ENCODE measurements at regions not wholly inside any gene's neighbourhood (a gene's known extent, or its start where the extent isn't known, plus 50 kb on each side); places are given as distances from the start of the nearest gene placed in this dataset.
"Not testable (repeated sequence)": the region's sequence is repeated elsewhere in the genome, so short reads cannot be mapped to it uniquely, and the experiment has no call there.

GRCh38 chr6:167676000-167676665, 150.6 kb upstream of the AFDN start:
- no peak for DNase-seq

DNA sequence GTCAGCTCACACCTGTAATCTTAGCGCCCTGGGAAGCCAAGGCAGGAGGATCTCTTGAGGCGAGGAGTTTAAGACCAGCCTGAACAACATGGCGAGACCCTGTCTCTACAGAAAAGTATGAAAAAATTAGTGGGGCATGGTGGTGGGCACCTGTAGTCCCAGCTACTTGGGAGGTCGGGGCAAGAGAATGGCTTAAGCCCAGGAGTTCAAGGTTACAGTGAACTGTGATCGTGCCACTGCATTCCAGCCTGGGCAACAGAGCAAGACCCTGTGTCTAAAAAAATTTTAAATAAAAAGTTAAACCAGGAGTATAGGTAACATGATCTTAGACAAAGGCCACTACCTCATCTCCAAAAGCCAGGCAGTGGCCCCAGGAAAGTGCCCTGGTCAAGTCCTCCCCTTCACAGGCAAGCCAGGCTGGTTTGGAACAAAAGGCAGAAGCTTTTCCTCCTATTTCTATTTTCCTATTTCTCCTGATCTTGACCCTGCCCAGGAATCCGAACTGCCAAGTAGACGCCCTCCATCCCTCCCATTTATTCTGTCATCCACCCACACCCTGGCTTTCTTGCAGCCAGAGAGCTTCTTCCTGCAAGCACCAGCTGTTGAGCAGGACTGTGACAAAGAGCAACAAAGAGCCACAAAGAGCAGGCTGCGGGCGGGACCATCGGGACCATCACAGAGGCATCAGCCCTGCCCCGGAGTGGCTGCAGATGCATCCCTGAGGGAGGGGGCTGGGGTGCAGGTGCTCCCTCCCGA, 149.9 kb upstream of the AFDN start:
- DNase-seq = peak in 1 of 2 donors; percentile 22

DNA sequence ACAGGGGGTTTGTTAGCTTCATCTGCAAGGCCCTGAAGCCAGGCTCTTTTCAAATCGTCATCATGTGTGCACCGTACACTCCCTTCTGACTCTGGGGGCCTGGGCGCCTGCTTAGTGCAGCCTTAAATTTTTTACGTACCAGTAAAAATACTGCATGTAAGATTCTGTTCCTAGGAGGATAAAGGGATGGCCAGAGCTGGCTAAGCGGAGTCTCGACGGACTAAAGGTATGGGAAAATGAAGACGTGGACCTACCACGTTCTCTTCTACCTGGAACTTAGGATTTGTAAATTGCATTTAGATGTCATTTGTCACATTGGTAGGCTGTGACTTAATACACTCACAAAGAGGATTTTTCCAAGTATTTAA, 149.3 kb upstream of the AFDN start:
- no peak for DNase-seq

DNA sequence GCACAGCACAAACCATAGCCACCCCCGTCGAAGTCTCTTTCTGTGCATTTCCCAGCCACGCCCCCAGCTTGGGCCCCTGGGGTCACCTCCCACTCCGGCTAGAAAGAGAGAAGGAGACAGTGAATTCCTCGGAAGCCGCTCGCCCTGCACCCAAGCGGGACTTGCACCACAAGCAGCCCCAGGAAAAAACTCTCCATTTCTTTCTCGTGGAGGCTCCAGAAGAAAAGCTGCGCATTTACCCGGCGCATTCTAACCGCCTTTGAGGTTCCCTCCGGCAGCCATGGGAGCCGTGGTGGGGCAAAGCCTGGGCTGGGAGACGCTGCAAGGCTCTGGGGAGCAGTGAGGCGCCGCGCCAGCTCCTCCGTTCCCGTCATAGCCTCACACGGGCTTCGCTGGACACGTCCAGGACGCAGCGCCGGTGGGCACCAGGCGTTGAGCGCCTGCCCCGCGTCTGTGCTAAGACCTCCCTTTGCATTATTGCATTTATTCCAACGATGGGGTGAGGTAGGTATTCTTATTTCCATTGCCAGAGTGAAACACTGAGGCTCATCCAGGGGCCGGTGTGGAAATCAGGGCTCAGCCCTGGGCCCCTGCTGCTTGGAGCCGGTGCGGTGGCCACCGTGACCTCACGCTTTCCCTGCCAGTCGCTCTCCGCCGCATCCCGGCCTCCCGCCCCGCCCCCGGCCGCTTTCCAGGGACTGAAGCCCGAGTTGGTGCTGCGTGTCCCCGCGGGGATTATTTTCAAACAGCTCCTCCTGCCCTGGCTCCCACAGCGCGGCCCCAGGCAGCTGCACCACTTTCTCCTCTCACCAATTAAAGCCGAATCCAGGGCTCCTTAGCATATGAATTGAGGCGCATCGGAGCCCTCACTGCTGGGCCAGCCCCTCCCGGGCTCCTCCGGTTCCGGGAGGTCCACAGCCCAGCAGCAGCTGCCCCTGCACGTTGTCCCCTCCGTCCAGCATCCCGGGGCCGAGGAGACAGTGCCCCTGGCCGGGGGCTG, 148.3 kb upstream of the AFDN start:
- DNase-seq = peak; percentile 25 to 60

DNA sequence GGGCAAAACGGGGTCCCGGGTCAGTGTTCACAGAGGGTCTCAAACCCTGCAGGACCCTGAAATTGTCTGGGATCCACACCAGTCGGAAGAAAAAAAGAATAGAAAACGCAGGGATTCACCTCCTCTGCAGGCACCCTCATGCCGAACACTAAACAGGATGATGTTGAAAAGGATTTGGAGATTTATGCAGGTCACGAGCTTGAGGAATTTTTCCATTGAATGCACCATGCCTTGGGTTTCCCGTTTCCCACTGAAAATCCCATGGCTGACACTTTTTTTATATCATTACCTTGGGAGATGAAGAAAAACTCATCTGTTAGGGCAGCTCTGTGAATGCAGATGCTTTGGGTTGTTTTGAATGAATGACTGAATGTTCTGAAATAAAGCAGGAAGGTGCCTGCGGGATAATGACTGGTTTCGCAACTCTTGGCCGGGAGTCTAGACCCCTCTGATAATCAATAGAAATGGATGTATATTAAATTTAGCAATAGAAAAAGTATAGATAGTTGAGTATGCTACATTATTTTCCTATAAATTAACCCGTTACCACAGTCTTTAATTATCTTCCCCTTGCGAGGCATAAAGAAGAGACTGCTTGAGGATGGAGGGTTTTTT, 147.5 kb upstream of the AFDN start:
- no peak for DNase-seq

DNA sequence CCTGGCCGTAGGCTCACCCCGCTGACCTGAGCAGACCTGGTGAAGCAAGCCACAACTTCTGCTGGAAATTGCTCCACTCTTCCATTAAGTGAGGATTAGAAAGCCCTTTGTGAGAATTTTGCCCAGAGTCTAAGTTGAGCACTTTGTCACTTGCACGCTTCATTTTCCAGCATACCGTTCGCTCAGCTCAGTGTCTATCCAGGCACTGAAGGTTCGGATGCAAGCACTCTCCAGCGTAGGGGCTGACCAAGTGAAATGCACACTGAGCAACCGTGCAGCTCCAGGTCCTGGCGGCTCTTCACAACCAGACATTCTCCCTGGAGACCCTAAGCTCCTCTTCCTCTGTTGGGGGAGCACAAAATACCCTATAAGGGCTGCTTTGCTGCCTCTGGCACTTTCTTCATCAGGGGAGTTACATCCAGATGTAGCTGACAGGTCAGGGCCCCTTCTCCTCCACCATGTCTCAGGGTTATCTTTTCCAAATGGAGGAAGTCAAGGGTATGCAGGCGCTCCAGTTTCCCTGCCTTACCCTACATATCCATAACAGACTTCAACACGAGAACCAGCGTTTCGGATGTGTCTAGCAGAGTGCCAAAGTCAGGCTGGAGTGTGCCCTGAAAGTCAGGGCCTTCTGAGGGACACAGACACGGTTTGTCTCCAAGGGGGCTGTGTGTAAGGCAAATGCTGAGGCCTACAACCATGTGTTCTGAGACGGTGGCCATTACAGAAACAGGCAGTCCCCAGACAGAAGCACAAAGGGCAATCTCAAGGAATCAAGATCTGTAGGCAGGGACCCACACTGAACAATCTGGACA, 146.7 kb upstream of the AFDN start:
- DNase-seq = no peak

- no peak for DNase-seq
These were observed 146.0 kb upstream of the AFDN start for GRCh38 chr6:167680605-167681149.

DNA sequence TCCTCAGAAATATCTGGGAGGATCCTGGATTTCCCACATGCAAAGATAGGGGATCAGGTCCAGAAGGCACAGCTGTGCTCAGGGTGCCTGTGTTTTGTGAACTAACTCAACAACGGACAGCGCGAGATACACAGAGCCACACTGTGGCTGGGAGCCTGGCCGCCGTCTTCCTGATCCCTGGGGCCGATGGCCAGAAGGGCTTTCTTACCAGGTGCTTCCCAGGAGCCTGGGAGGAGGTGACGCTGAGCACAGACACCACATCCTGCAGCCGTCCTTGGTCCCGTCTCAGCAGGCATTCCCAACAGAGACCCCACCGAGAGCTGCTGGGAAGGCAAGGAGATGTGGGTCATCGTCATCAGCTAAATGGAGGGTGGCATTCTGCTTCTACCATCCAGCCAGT, 144.6 kb upstream of the AFDN start:
- no peak for DNase-seq

DNA sequence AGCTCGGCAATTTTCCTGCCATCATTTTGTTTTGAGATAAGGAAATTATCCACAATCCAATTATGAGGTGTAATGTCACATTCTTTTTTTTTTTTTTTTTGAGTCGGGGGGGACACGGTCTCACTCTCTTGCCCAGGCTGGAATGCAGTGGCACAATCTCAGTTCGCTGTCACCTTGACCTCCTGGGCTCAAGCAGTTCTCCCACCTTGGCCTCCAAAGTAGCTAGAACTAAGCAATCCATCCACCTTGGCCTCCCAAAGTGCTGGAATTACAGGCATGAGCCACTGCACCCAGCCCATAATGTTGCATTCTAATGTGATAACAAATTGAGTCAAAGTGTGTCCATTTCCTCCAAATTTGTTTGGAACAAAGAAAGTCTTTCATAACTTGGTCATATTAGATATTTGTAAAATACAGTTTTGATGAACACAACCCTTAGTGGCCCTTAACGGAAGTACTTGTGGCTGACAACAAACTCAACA, 144.1 kb upstream of the AFDN start:
- DNase-seq = no peak

DNA sequence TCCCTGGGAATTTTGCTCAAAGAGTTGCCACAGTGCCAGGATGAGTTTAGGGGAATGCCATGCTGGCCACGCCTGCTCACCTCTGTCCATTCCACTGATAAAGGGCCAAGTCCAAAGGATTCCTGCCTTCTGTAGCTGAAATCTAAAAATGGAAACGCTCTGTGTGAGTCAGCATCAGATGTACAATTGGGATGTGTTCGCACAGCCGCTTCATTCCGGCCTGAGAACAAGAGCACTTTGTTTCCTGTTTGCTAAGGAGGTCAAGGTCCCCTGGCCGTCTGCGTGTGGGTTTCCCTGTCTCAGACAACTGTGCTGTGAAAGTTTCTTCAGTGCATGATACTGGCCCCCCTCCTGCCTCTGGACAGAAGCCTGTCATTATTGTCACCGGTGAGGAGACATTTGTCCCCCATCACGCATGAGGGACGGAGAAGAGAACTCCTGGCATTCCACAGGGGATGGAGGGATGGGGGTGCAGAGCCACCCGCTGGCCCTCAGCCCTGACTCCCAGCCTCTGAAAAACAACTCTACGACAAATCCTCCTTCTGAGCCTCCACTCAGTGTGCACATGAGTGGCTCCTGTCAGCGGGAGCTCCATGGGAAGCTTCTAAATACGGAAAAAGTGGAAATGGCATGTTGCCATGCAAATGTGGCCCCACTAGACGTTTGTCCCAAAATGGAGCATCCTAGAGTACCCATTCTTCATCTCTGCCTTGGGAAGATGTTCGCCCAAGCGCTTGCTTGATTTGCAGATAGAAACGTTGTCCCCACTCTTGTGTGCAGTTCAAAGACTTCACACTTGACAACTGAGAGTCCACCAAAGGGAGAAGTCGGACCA, 143.5 kb upstream of the AFDN start:
- DNase-seq = peak; percentile 81 to 94

DNA sequence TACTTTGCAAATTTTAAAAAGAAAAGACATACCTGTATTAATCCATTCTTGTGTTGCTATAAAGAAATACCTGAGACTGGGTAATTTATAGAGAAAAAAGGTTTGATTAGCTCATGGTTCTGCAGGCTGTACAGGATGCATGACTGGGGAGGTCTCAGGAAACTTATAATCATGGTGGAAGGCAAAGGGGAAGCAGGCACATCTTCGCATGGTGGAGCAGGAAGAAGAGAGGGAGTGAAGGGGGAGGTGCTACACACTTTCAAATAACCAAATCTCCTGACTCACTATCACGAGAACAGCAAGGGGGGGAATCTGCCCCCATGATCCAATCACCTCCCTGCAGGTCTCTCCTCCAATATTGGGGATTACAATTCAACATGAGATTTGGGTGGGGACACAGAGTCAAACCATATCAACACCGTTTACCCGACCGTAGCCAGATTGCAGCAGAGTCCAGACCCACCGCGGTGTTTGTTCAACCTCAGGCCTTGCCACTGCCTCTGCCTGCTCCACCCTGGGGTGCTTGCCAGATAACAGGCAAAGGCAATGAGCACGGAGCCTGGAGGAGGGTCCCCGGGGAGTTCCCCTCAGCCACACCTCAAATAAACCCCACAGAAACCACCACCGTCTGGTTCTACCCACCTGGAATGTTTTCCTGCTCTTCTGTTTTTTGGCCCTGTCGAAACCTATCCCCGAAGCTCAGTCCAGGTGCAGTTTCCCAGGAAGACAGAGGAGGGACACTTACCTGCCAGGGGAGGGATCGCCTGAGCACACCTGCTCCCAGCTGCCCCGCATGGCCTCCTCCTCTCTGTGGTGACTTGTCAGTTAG, 142.2 kb upstream of the AFDN start:
- DNase-seq = no peak

- no peak for DNase-seq
These were observed 141.1 kb upstream of the AFDN start for GRCh38 chr6:167685654-167686053.

DNA sequence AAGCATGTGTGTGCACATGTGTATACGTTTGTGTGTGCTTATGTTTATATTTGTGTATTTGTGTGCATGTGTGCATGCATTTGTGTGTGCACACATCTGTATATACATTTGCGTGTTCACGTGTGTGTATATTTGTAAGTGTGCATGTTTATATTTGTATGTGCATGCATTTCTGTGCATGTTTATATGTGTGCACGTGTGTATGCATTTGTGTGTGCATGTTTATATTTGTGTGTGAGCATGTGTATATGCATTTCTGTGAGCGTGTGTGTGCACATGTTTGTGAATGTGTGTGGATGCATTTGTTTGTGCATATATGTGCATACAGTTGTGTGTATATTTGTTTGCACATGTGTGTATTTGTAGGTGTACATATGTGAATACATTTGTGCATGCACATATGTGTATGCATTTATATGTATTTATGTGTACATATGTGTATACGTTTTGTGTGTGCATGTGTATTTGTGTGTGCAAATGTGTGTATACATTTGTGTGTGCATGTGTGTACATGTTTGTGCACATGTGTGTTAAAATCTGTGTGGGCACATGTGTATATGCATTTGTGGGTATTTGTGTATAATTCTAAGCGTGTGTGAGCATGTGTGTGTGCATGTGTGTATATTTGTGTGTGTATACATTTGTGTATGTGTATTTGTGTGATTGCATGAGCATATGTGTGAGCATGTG, 140.4 kb upstream of the AFDN start:
- DNase-seq = no peak

DNA sequence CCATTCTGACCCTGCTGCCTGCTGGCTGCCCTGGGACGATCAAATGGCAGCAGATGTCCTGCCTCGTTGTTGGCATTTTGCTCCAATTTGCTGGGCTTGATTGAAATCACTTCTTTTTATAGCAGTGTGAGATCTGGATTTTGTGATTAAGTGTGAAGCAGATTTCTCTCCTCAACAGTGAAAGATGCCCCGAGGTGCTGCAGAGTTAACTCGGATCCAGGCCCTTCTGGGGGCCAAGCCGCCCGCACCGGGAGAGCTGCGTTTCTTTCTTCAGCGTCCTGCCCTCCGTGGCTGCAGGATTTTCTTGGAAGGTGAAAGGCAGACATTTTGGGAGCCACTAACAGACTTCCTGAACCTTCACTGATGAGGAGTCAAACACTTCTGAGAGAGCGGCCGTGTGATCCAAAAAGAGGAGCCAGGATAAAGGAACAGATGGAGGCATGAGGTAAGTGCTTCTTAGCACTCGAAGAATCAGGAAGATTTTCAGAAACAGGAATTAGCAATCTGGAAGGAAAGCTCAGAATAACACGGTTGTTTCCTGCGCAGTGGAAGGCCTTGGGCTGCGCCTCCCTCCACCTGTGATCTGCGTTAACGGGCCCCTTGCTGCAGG, 139.5 kb upstream of the AFDN start:
- no peak for DNase-seq

DNA sequence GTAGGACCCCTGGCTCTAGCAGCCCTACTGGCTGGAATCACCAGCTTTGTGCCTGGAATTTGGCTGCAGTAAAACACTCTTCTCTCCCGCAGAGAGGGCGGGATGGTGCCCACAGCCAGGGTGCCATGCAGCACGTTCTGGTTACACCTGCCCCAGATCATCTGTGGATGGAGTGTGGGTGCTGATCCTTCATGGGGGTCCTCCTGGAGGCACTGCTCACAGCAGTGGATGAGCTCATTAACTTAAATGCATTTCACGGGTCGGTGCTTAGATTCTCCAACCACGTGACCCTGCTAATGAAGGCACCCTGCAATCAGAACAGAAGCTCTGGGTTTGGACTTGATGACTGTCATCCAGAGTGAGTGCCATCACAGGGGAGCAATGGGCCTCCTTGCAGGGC, 138.6 kb upstream of the AFDN start:
- DNase-seq = no peak

DNA sequence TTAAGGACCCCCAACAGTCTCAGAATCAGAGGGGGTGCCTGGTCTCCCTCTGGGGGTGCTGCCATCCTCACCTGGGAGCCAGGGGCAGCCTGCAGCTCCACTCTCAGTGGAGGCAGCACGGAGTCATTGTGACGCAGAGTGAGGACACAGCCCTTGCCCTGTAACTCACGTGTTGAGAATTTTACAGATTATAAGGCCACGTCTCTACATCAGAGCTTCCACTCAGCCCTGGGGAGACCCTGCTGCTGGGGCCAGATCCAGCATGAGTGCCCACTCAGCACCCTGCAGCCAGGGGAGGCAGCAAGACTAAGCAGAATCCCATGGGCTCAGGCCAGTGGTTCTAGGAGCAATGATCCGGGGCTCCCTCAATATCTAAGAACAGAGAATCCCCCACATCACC, 137.4 kb upstream of the AFDN start:
- no peak for DNase-seq

GRCh38 chr6:167689751-167690150, 137.0 kb upstream of the AFDN start:
- no peak for DNase-seq

GRCh38 chr6:167690167-167690922, 136.4 kb upstream of the AFDN start:
- not testable (repeated sequence) for DNase-seq
